CD4-positive, alpha-beta T cell (primary cell): ENCODE measurements at regions not wholly inside any gene's neighbourhood (a gene's known extent, or its start where the extent isn't known, plus 50 kb on each side); places are given as distances from the start of the nearest gene placed in this dataset.

Experiments used
- ATAC-seq: fragments of 200-7000 bp; cut with Tn5 transposase; one replicate; pipeline ENCODE4 v1.10.0; 2022; ENCODE audit warnings: mild to moderate bottlenecking; ENCODE audit not compliant: poor library complexity
- CTCF ChIA-PET: fragments of 350-600 bp; sonication (Branson Sonifier 250); formaldehyde crosslinking; loops from one replicate; lab custom pipeline; 2021; ENCODE audit warnings: antibody characterized with exemption, inconsistent platforms; lab: Charles Lee
- POLR2A ChIA-PET: fragments of 350-600 bp; sonication (Branson Sonifier 250); formaldehyde crosslinking; loops from one replicate; lab custom pipeline; 2021; ENCODE audit warnings: antibody characterized with exemption, inconsistent platforms; lab: Charles Lee
- DNase-seq, 14 experiments: peaks; one replicate each; pipeline ENCODE4 v3.0.0-alpha.2; 2013 to 2020; ENCODE audit warnings: mixed read lengths in 2 of 14
- H3K27ac ChIP-seq, 2 donors: one replicate each; pipeline versions ENCODE4 v1.5.1 to v1.7.0; 2013; ENCODE audit warnings: low read length in 2 of 2, low read depth in 1 of 2, mild to moderate bottlenecking in 1 of 2
- H3K27me3 ChIP-seq, 2 experiments: 1 replicate in 1 of 2; 2 replicates in 1 of 2; pipeline versions ENCODE4 v1.6.1 to v1.7.0; 2013; ENCODE audit warnings: low read length in 2 of 2, control low read depth in 1 of 2, mild to moderate bottlenecking in 1 of 2, moderate library complexity in 1 of 2; ENCODE audit not compliant: insufficient read depth in 2 of 2, control insufficient read depth in 1 of 2
- H3K36me3 ChIP-seq: one replicate; pipeline ENCODE4 v1.6.1; 2013; ENCODE audit warnings: low read length, control low read depth; ENCODE audit not compliant: insufficient read depth
- H3K4me1 ChIP-seq: one replicate; pipeline ENCODE4 v1.6.1; 2013; ENCODE audit warnings: low read length, control low read depth; ENCODE audit not compliant: insufficient read depth
- H3K4me3 ChIP-seq: one replicate; pipeline ENCODE4 v1.5.1; 2013; ENCODE audit warnings: mild to moderate bottlenecking, low read length, moderate library complexity
- H3K9me3 ChIP-seq, 2 experiments: 1 replicate in 1 of 2; 2 replicates in 1 of 2; pipeline versions ENCODE4 v1.6.1 to v1.7.0; 2013; ENCODE audit warnings: low read length in 2 of 2, mild to moderate bottlenecking in 2 of 2, control low read depth in 1 of 2, moderate library complexity in 1 of 2; ENCODE audit not compliant: control insufficient read depth in 1 of 2, insufficient read depth in 1 of 2
- H3K27ac Mint-ChIP-seq: one replicate; pipeline ENCODE4 v1.8.0; 2020; ENCODE audit warnings: mixed read lengths
- H3K27me3 Mint-ChIP-seq: one replicate; pipeline ENCODE4 v1.8.0; 2021; ENCODE audit warnings: mixed read lengths
- H3K36me3 Mint-ChIP-seq: one replicate; pipeline ENCODE4 v1.8.0; 2021; ENCODE audit warnings: low read depth, mixed read lengths
- H3K4me1 Mint-ChIP-seq: one replicate; pipeline ENCODE4 v1.8.0; 2021; ENCODE audit warnings: low read depth, mixed read lengths
- H3K4me3 Mint-ChIP-seq: one replicate; pipeline ENCODE4 v1.8.0; 2020; ENCODE audit warnings: mild to moderate bottlenecking, mixed read lengths
- H3K9me3 Mint-ChIP-seq: one replicate; pipeline ENCODE4 v1.8.0; 2020; ENCODE audit warnings: mixed read lengths
- intact Hi-C, 2 experiments: fragments of 100-400 bp; cut with DNase I in 1 of 2; cut with micrococcal nuclease in 1 of 2; formaldehyde crosslinking; loops; one replicate each; pipeline versions ENCODE4 v1.15.1 to v1.9.0; 2023 to 2025; cut with DNase I, micrococcal nuclease
- TF ChIP-seq, protein P1 (sequence below): fragments of 200-600 bp; IDR thresholded peaks from one replicate; pipeline ENCODE4 v1.8.0; 2022; ENCODE audit warnings: antibody characterized with exemption, mild to moderate bottlenecking

DNA sequence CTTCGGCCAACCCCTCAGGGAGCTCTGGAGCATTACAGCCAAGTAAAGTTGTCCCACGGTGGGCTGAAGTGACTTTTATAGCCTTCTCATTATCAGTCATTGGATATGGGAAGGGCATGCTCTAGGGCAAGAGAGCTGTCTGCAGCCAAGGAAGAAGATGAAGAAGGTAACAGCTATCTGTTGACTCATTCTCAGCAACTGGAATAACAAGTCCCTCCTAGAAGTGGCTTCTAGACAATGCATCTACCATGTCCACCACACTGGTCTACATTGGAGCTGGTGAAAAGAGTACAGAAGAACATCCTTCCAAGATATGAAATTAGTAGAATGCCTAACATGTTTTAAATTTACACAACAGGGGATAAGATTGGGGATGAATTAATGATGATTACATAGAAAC lies 524.2 kb downstream of the ACTL7B start:
- TF ChIP-seq, protein P1, sequence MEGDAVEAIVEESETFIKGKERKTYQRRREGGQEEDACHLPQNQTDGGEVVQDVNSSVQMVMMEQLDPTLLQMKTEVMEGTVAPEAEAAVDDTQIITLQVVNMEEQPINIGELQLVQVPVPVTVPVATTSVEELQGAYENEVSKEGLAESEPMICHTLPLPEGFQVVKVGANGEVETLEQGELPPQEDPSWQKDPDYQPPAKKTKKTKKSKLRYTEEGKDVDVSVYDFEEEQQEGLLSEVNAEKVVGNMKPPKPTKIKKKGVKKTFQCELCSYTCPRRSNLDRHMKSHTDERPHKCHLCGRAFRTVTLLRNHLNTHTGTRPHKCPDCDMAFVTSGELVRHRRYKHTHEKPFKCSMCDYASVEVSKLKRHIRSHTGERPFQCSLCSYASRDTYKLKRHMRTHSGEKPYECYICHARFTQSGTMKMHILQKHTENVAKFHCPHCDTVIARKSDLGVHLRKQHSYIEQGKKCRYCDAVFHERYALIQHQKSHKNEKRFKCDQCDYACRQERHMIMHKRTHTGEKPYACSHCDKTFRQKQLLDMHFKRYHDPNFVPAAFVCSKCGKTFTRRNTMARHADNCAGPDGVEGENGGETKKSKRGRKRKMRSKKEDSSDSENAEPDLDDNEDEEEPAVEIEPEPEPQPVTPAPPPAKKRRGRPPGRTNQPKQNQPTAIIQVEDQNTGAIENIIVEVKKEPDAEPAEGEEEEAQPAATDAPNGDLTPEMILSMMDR = no peak
- H3K4me1 Mint-ChIP-seq = no peaks in the 10 kb centered on the region
- H3K36me3 Mint-ChIP-seq = no peaks in the 10 kb centered on the region
- H3K9me3 ChIP-seq = peaks cover 0 to 5% of the 10 kb centered on the region in 2 experiments
- H3K9me3 Mint-ChIP-seq = peaks cover 23% of the 10 kb centered on the region
- H3K27me3 Mint-ChIP-seq = no peaks in the 10 kb centered on the region
- intact Hi-C loops = no loop called here
- no peaks in the 10 kb centered on the region for H3K36me3 ChIP-seq
- CTCF ChIA-PET = interaction anchor here (2.0 kb wide), 1 partner anchor 10 kb away, joined by 4 read pairs; no protein-coding TSS in a partner anchor
- ATAC-seq (no peak), DNase-seq (no peak)
- no peak overlapping the region for H3K27ac ChIP-seq
- H3K27ac Mint-ChIP-seq = no peak overlapping the region
- no peak overlapping the region for H3K4me3 ChIP-seq
- H3K4me1 ChIP-seq = no peaks in the 10 kb centered on the region
- no peak overlapping the region for H3K4me3 Mint-ChIP-seq
- no peaks in the 10 kb centered on the region for H3K27me3 ChIP-seq
- POLR2A ChIA-PET = no interaction called here

DNA sequence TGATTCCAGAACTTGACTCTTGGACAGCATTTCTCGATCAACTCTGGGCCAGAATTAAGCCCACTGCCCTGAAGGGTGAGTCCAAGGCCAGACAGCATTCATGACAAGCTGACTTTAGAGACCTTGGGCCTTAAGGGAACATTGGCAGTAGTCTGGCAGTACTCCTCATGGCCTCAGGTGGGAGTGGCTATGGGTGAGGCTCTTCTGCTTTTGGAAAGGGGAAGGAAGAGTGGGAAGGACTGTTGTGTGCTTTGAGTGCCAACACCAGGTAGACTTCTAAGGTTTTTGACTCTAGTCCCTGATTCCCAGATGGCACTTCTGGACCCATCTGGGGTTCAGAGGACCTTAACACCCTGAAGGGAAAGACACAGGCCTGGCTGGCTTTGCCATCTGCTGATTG lies 530.4 kb downstream of the ACTL7B start:
- Histone ChIP-seq H3K4me1 (no peaks in the 10 kb centered on the region), H3K9me3 (peaks cover 0 to 7% of the 10 kb centered on the region in 2 experiments), H3K36me3 (no peaks in the 10 kb centered on the region), H3K27me3 (no peaks in the 10 kb centered on the region), H3K4me3 (no peak overlapping the region), H3K27ac (no peak overlapping the region)
- Mint-ChIP-seq H3K9me3 (peaks cover 25% of the 10 kb centered on the region), H3K27me3 (no peaks in the 10 kb centered on the region), H3K36me3 (no peaks in the 10 kb centered on the region), H3K27ac (no peak overlapping the region), H3K4me1 (no peaks in the 10 kb centered on the region), H3K4me3 (no peak overlapping the region)
- POLR2A ChIA-PET = no interaction called here
- CTCF ChIA-PET = no interaction called here
- intact Hi-C loops = no loop called here
- TF ChIP-seq, protein P1 = no peak
- ATAC-seq (no peak), DNase-seq (no peak)

DNA sequence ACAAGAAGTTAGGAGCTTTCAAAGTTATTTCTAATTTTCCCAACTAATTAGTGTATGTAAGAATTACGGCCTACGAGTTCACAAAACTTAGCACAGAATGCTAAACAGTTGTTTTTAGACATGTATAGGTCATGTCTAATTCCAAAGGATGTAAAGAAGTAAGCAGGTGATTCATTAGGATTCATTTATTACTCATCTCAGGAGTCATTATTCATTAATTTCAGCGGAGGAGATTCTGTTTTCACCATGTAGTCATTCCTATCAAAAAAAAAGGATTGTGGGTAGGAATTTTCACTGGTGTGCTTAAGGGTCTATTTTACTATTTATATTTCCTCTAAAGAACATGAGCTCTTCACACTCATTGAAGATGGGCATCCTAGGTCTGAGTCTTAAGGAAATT lies 532.2 kb downstream of the ACTL7B start:
- no peaks in the 10 kb centered on the region for H3K27me3 Mint-ChIP-seq
- POLR2A ChIA-PET = no interaction called here
- DNase-seq (no peak), ATAC-seq (no peak)
- H3K4me1 Mint-ChIP-seq = no peaks in the 10 kb centered on the region
- TF ChIP-seq, protein P1 = no peak
- Histone ChIP-seq H3K9me3 (peaks cover 0 to 7% of the 10 kb centered on the region in 2 experiments), H3K27me3 (no peaks in the 10 kb centered on the region), H3K27ac (no peak overlapping the region), H3K36me3 (no peaks in the 10 kb centered on the region), H3K4me1 (no peaks in the 10 kb centered on the region), H3K4me3 (no peak overlapping the region)
- CTCF ChIA-PET = no interaction called here
- H3K36me3 Mint-ChIP-seq = no peaks in the 10 kb centered on the region
- intact Hi-C loops = loop anchor here in 1 of 2 experiments (5.0 kb wide), 1 partner anchor 34 kb away; no protein-coding TSS in a partner anchor
- H3K9me3 Mint-ChIP-seq = peaks cover 26% of the 10 kb centered on the region
- H3K4me3 Mint-ChIP-seq = no peak overlapping the region
- H3K27ac Mint-ChIP-seq = no peak overlapping the region
